BJ (cell line): ENCODE measurements at regions not wholly inside any gene's neighbourhood (a gene's known extent, or its start where the extent isn't known, plus 50 kb on each side); places are given as distances from the start of the nearest gene placed in this dataset.

Source experiments
- CTCF ChIA-PET: fragments of 350-600 bp; formaldehyde crosslinking; extraction: SDS; loops from one replicate; lab custom pipeline; 2021; ENCODE audit warnings: antibody characterized with exemption, inconsistent platforms; lab: Yijun Ruan, JAX
- POLR2A ChIA-PET: fragments of 300-600 bp; sonication (Branson Sonifier 250); formaldehyde crosslinking; extraction: SDS; loops from one replicate; lab custom pipeline; 2021; ENCODE audit warnings: antibody characterized with exemption; lab: Charles Lee
- DNase-seq: peaks from one replicate; pipeline ENCODE4 v3.0.0-alpha.2; 2011; ENCODE audit warnings: low read depth
- H3K27me3 ChIP-seq: 2 replicates; pipeline ENCODE4 v1.6.0; 2011; ENCODE audit warnings: low read length; ENCODE audit not compliant: control insufficient read depth, insufficient read depth
- H3K36me3 ChIP-seq: 2 replicates; pipeline ENCODE4 v1.5.1; 2011; ENCODE audit warnings: low read length; ENCODE audit not compliant: control insufficient read depth, insufficient read depth
- H3K4me3 ChIP-seq: 2 replicates; pipeline ENCODE4 v1.5.1; 2011; ENCODE audit warnings: low read depth, mild to moderate bottlenecking, control low read depth, low read length
- CTCF ChIP-seq: IDR thresholded peaks from 2 replicates; pipeline ENCODE4 v1.5.1; 2011; ENCODE audit warnings: low read depth, mild to moderate bottlenecking, control low read depth, inconsistent platforms, low read length, moderate library complexity; ENCODE audit not compliant: insufficient read depth

- no peak for DNase-seq
- Histone ChIP-seq H3K27me3 (no peaks in the 10 kb centered on the region), H3K4me3 (no peak overlapping the region), H3K36me3 (no peaks in the 10 kb centered on the region)
- CTCF ChIA-PET: no interaction called here
- POLR2A ChIA-PET: no interaction called here
- TF ChIP-seq CTCF: no peak
Observed at GRCh38 chr11:95668131-95668530, 121.5 kb downstream of the FAM76B start.

- H3K27me3 ChIP-seq: no peaks in the 10 kb centered on the region
- no peak for TF ChIP-seq CTCF
- no peak for DNase-seq
- POLR2A ChIA-PET: no interaction called here
- H3K36me3 ChIP-seq: no peaks in the 10 kb centered on the region
- H3K4me3 ChIP-seq: no peak overlapping the region
- CTCF ChIA-PET: no interaction called here
Observed at GRCh38 chr11:95661162-95661561, 128.4 kb downstream of the FAM76B start.

- no peak overlapping the region for H3K4me3 ChIP-seq
- no peaks in the 10 kb centered on the region for H3K36me3 ChIP-seq
- no peak for DNase-seq
- H3K27me3 ChIP-seq: no peaks in the 10 kb centered on the region
- ChIA-PET POLR2A (no interaction called here), CTCF (interaction anchor here (1.1 kb wide), 1 partner anchor 148 kb away, joined by 3 read pairs; no protein-coding TSS in a partner anchor)
- TF ChIP-seq CTCF: no peak
Observed at GRCh38 chr11:95660038-95660437, 129.5 kb downstream of the FAM76B start.

- H3K27me3 ChIP-seq: no peaks in the 10 kb centered on the region
- TF ChIP-seq CTCF: no peak
- ChIA-PET CTCF (no interaction called here), POLR2A (no interaction called here)
- no peaks in the 10 kb centered on the region for H3K36me3 ChIP-seq
- no peak overlapping the region for H3K4me3 ChIP-seq
- DNase-seq: no peak
Observed at GRCh38 chr11:95659088-95659487, 130.5 kb downstream of the FAM76B start.

GRCh38 chr11:95655536-95655935, 134.0 kb downstream of the FAM76B start:
- no peak for DNase-seq
- ChIA-PET POLR2A (no interaction called here), CTCF (interaction anchor here (0.8 kb wide), 1 partner anchor 43 kb away, joined by 3 read pairs; no protein-coding TSS in a partner anchor)
- TF ChIP-seq CTCF: no peak
- Histone ChIP-seq H3K27me3 (peaks cover 1% of the 10 kb centered on the region; the same call in 1 of the 2 replicates), H3K4me3 (no peak overlapping the region), H3K36me3 (no peaks in the 10 kb centered on the region)
